ENCODE measurements at regions not wholly inside any gene's neighbourhood (a gene's known extent, or its start where the extent isn't known, plus 50 kb on each side); places are given as distances from the start of the nearest gene placed in this dataset.

GRCh38 chr6:21970569-21971300 lies 326.1 kb downstream of the PRL start:
- Histone ChIP-seq H3K27ac (no peak overlapping the region), H3K4me1 (no peaks in the 10 kb centered on the region), H3K9me3 (no peaks in the 10 kb centered on the region), H3K27me3 (no peaks in the 10 kb centered on the region), H3K36me3 (replicated peaks in 1 of 2; ENCODE audit: insufficient read depth in 1 of 2, low read depth in 2 of 2) (no peaks in the 10 kb centered on the region), H3K4me3 (no peak overlapping the region)
- TF ChIP-seq CTCF (IDR thresholded peaks at IDR 0.05) (no peak), POLR2A (IDR thresholded peaks at IDR 0.05) (no peak)
- ATAC-seq (no peak), DNase-seq (no peak)
- WGBS, 2 donors, result 60 to 67% methylated on average over 9 of the region's 9 CpGs
- intact Hi-C loops (cut with DNase I), result no loop called here

- ATAC-seq, result no peak
- no peak overlapping the region for H3K27ac ChIP-seq
- H3K27me3 ChIP-seq, result no peaks in the 10 kb centered on the region
- H3K4me1 ChIP-seq, result no peaks in the 10 kb centered on the region
- 90% methylated on average over 1 of the region's 1 CpG; no CpG with 5 or more reads in 1 of the 2 donors for WGBS, 2 donors
- no peaks in the 10 kb centered on the region for H3K36me3 ChIP-seq (replicated peaks in 1 of 2; ENCODE audit: insufficient read depth in 1 of 2, low read depth in 2 of 2)
- intact Hi-C loops (cut with DNase I), result no loop called here
- H3K4me3 ChIP-seq, result no peak overlapping the region
- TF ChIP-seq POLR2A (IDR thresholded peaks at IDR 0.05), result no peak
- no peak for TF ChIP-seq CTCF (IDR thresholded peaks at IDR 0.05)
- no peak for DNase-seq
- no peaks in the 10 kb centered on the region for H3K9me3 ChIP-seq
Measured at GRCh38 chr6:21971541-21971940, 325.3 kb downstream of the PRL start.

GRCh38 chr6:21972516-21972915 lies 324.3 kb downstream of the PRL start:
- WGBS, 2 donors, result 88 to 90% methylated on average over 5 of the region's 5 CpGs
- TF ChIP-seq CTCF (IDR thresholded peaks at IDR 0.05) (no peak), POLR2A (IDR thresholded peaks at IDR 0.05) (no peak)
- no peak overlapping the region for H3K27ac ChIP-seq
- H3K27me3 ChIP-seq, result no peaks in the 10 kb centered on the region
- no peaks in the 10 kb centered on the region for H3K4me1 ChIP-seq
- H3K9me3 ChIP-seq, result no peaks in the 10 kb centered on the region
- H3K4me3 ChIP-seq, result no peak overlapping the region
- H3K36me3 ChIP-seq (replicated peaks in 1 of 2; ENCODE audit: insufficient read depth in 1 of 2, low read depth in 2 of 2), result no peaks in the 10 kb centered on the region
- ATAC-seq, result no peak
- no peak for DNase-seq
- intact Hi-C loops (cut with DNase I), result no loop called here

GRCh38 chr6:21977346-21977745 lies 319.5 kb downstream of the PRL start:
- no peaks in the 10 kb centered on the region for H3K9me3 ChIP-seq
- no peaks in the 10 kb centered on the region for H3K36me3 ChIP-seq (replicated peaks in 1 of 2; ENCODE audit: insufficient read depth in 1 of 2, low read depth in 2 of 2)
- DNase-seq (no peak), ATAC-seq (no peak)
- no peak for TF ChIP-seq CTCF (IDR thresholded peaks at IDR 0.05)
- TF ChIP-seq POLR2A (IDR thresholded peaks at IDR 0.05), result no peak
- intact Hi-C loops (cut with DNase I), result no loop called here
- no peaks in the 10 kb centered on the region for H3K4me1 ChIP-seq
- 93 to 96% methylated on average over 1 of the region's 1 CpG for WGBS, 2 donors
- H3K27me3 ChIP-seq, result no peaks in the 10 kb centered on the region
- H3K4me3 ChIP-seq, result no peak overlapping the region
- no peak overlapping the region for H3K27ac ChIP-seq

- no peaks in the 10 kb centered on the region for H3K9me3 ChIP-seq
- H3K36me3 ChIP-seq (replicated peaks in 1 of 2; ENCODE audit: insufficient read depth in 1 of 2, low read depth in 2 of 2), result no peaks in the 10 kb centered on the region
- ATAC-seq (no peak), DNase-seq (no peak)
- no peak overlapping the region for H3K4me3 ChIP-seq
- H3K27me3 ChIP-seq, result no peaks in the 10 kb centered on the region
- TF ChIP-seq POLR2A (IDR thresholded peaks at IDR 0.05) (no peak), CTCF (IDR thresholded peaks at IDR 0.05) (no peak)
- H3K4me1 ChIP-seq, result no peaks in the 10 kb centered on the region
- no peak overlapping the region for H3K27ac ChIP-seq
- intact Hi-C loops (cut with DNase I), result no loop called here
- WGBS, 2 donors, result 78 to 92% methylated on average over 1 of the region's 1 CpG
Measured at GRCh38 chr6:21981235-21981833, 315.5 kb downstream of the PRL start.
